HepG2 (cell line): ENCODE measurements at regions not wholly inside any gene's neighbourhood (a gene's known extent, or its start where the extent isn't known, plus 50 kb on each side); places are given as distances from the start of the nearest gene placed in this dataset.

Source experiments
- ETV5 ChIP-seq: IDR thresholded peaks from 2 replicates; pipeline ENCODE4 v1.6.1; 2018; ENCODE audit warnings: missing biosample characterization, missing genetic modification reagents, inconsistent platforms, borderline replicate concordance
- GATAD2A ChIP-seq: IDR thresholded peaks from 2 replicates; pipeline ENCODE4 v1.6.1; 2016
- HIVEP1 ChIP-seq: sonication (generic); formaldehyde crosslinking; IDR thresholded peaks from 2 replicates; pipeline ENCODE4 v1.4.0; 2020; ENCODE audit warnings: mild to moderate bottlenecking, missing genetic modification reagents
- MATR3 ChIP-seq: sonication (generic); formaldehyde crosslinking; IDR thresholded peaks from 2 replicates; pipeline ENCODE4 v1.4.0; 2020; ENCODE audit warnings: missing genetic modification reagents
- PTBP1 ChIP-seq: fragments of 200-400 bp; formaldehyde crosslinking; IDR thresholded peaks from 2 replicates; pipeline ENCODE4 v1.6.1; 2018; ENCODE audit warnings: low read length, low read depth; ENCODE audit not compliant: poor library complexity, severe bottlenecking
- RXRB ChIP-seq: IDR thresholded peaks from 2 replicates; pipeline ENCODE4 v1.6.1; 2016; ENCODE audit warnings: borderline replicate concordance, missing genetic modification reagents, missing compliant biosample characterization
- SMAD1 ChIP-seq: sonication (generic); formaldehyde crosslinking; IDR thresholded peaks from 2 replicates; pipeline ENCODE4 v1.4.0; 2020; ENCODE audit warnings: missing genetic modification reagents, low read depth, mild to moderate bottlenecking, borderline replicate concordance
- TP53 ChIP-seq: sonication (generic); formaldehyde crosslinking; conservative IDR thresholded peaks from 2 replicates; pipeline ENCODE4 v1.4.0; 2020; ENCODE audit warnings: missing genetic modification reagents
- ZBTB40 ChIP-seq, 2 experiments: fragments of 450-650 bp in 1 of 2; sonication (generic) in 1 of 2; formaldehyde crosslinking in 1 of 2; IDR thresholded peaks; 2 replicates each; pipeline versions ENCODE4 v1.6.1 to v1.8.0; 2016 to 2022; ENCODE audit warnings: antibody characterized with exemption in 1 of 2, mild to moderate bottlenecking in 1 of 2, missing genetic modification reagents in 1 of 2
- ZKSCAN8 ChIP-seq: IDR thresholded peaks from 2 replicates; pipeline ENCODE4 v1.6.1; 2016; ENCODE audit warnings: borderline replicate concordance, missing genetic modification reagents, missing compliant biosample characterization
- ZNF660 ChIP-seq: sonication (generic); formaldehyde crosslinking; IDR thresholded peaks from 2 replicates; pipeline ENCODE4 v1.5.1; 2020; ENCODE audit warnings: mild to moderate bottlenecking, low read depth, missing genetic modification reagents, borderline replicate concordance
- TF ChIP-seq, protein P1 (sequence below): sonication (generic); formaldehyde crosslinking; IDR thresholded peaks from 2 replicates; pipeline ENCODE4 v1.5.1; 2020; ENCODE audit warnings: missing genetic modification reagents, mild to moderate bottlenecking, borderline replicate concordance

DNA sequence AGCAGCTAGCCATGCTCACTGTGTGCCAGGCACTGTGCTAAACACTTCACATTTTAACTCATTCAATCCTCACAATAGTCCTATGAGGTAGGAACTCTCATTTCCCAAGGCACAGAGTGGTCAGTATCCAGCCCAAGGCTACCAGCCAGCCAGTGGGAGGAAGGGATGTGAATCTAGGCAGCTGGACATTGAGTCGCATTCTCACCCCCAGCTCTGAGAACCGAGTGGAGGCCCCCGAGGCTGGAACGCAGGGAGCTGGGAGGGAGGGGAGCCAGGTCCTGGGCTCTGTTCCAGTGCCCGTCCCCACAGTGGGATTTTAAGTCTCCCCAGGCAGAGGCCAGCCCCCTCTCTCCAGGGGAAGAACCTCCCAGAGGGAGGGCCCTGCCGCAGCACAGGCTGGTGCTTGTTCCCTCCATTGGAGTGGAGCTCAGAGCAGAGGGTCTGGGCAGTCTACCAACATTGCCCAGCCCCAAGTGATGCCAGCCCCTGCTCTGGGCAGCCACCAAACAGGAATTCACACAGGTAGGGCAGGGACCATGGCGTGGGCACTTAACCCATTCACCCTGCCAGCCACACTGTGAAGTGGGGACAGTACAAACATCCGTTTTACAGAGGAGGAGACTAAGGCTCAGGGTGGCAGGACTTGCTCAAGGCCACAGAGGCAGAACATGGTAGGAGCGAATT, 131.3 kb downstream of the CEBPB start (continued):
- TF ChIP-seq, protein P1, sequence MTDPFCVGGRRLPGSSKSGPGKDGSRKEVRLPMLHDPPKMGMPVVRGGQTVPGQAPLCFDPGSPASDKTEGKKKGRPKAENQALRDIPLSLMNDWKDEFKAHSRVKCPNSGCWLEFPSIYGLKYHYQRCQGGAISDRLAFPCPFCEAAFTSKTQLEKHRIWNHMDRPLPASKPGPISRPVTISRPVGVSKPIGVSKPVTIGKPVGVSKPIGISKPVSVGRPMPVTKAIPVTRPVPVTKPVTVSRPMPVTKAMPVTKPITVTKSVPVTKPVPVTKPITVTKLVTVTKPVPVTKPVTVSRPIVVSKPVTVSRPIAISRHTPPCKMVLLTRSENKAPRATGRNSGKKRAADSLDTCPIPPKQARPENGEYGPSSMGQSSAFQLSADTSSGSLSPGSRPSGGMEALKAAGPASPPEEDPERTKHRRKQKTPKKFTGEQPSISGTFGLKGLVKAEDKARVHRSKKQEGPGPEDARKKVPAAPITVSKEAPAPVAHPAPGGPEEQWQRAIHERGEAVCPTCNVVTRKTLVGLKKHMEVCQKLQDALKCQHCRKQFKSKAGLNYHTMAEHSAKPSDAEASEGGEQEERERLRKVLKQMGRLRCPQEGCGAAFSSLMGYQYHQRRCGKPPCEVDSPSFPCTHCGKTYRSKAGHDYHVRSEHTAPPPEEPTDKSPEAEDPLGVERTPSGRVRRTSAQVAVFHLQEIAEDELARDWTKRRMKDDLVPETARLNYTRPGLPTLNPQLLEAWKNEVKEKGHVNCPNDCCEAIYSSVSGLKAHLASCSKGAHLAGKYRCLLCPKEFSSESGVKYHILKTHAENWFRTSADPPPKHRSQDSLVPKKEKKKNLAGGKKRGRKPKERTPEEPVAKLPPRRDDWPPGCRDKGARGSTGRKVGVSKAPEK = 0 out of 2 replicates have a peak, but pooled peaks have one; percentile 64
- peak; percentile 35; the same call in 1 of the 2 replicates for TF ChIP-seq ETV5 (CRISPR knock-in tag)
- peak; percentile 49; the same call in 1 of the 2 replicates for TF ChIP-seq SMAD1
- TF ChIP-seq ZKSCAN8 (CRISPR knock-in tag) = peak; percentile 57; the same call in 1 of the 2 replicates
- TF ChIP-seq RXRB = peak; percentile 6; the same call in 1 of the 2 replicates
- peak; percentile 72 for TF ChIP-seq PTBP1
- TF ChIP-seq GATAD2A = 0 out of 2 replicates have a peak, but pooled peaks have one; percentile 31
- 0 out of 2 replicates have a peak, but pooled peaks have one; percentile 32 for TF ChIP-seq ZNF660 (CRISPR knock-in tag)
- TF ChIP-seq HIVEP1 (CRISPR knock-in tag) = peak; percentile 38; the same call in 1 of the 2 replicates
- no peak for TF ChIP-seq TP53 (CRISPR knock-in tag)
- TF ChIP-seq MATR3 = no peak
- no peak for TF ChIP-seq ZBTB40 (IDR thresholded peaks at IDR 0.05)
- TF ChIP-seq ZBTB40 (CRISPR knock-in tag; IDR thresholded peaks at IDR 0.05) = peak; percentile 54; the same call in 1 of the 2 replicates
